HG03520 (cell line): ENCODE measurements at regions not wholly inside any gene's neighbourhood (a gene's known extent, or its start where the extent isn't known, plus 50 kb on each side); places are given as distances from the start of the nearest gene placed in this dataset.
"Not testable (repeated sequence)": the region's sequence is repeated elsewhere in the genome, so short reads cannot be mapped to it uniquely, and the experiment has no call there.

ENCODE experiments used
- ATAC-seq: cut with Tn5 transposase; IDR thresholded peaks from one replicate; pipeline ENCODE4 v1.9.1; 2021; ENCODE audit warnings: mild to moderate bottlenecking, moderate library complexity; ENCODE audit not compliant: unreplicated experiment

GRCh38 chr21:35169574-35169973 is 120.5 kb upstream of the RUNX1 start:
- no peak for ATAC-seq

DNA sequence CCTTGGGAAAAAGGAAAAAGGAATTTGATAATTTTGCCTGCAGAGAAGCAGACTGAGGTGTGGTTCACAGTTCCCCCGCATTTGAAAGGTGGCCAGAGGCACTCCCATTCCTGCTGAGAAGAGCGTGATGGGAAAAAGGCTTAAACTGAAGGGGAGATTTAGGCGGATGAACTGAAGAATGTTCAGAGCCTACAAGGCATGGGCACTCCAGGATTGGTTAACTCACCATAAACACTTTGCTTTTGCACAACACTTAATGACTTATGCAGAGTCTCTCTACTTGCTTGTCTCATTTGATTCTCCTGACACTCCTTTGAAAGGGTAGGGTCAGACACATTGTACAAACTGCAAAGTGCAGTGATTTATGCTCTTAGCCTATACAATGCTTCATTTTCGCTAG is 119.6 kb upstream of the RUNX1 start:
- ATAC-seq: no peak

DNA sequence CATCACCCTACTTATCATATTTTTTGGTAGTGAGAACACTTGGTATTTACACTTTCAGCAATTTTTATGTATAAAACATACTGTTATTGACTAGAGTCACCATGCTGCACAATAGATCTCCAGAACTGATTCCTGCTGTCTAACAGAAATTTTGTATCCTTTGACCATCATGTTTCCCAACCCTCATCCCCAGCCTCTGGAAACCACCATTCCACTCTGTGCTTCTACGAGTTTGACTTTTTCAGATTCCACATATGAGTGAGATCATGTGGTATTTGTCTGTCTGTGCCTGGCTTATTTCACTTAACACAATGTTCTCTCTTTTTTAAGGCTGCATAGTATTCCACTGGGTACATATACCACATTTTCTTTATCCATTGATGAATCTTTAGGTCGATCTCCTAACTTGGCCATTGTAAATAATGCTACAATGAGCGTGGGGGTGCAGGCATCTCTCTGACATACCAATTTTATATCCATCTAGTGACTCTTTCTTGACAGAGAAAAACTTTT is 115.9 kb upstream of the RUNX1 start:
- no peak for ATAC-seq

GRCh38 chr21:35164380-35164779 is 115.3 kb upstream of the RUNX1 start:
- no peak for ATAC-seq

GRCh38 chr21:35163411-35163810 is 114.3 kb upstream of the RUNX1 start:
- ATAC-seq: no peak

DNA sequence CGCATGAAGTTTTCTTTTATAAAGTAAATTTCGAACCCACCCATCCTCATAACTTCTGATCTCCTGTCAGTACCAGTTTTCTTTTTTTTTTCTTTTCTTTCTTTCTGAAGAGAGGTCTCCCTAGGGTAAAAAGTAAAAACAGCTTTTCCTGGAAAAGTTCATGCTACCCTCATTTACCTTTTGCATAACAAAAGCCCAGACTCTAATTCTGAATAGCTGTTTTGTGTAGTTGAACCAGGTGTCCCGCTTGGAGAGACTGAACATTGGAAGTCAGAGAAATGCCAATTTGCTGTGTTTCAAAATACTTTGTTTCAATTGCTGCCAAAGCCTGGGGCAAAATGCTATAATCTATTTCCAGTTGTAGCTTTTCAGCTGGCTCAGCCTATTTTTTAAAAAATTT is 113.7 kb upstream of the RUNX1 start:
- ATAC-seq: no peak

DNA sequence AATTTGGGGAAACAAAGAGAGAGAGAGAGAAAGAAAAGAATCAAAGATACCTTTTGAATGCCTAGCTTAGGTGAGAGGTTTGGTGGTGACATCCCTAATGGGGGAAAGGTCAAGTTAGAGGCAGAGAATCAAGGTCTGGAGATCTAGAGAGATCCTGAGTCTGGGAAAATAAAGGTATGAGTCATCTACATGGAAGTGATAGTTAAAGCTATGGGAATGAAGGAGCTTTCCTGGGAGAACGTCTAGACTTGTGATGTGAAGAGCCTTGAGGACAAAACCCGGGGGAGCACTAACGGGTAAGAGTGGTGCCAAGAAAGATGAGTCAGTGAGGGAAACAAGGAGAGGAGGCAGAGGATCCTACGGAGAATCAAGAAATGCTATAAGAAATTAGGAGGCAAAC is 110.8 kb upstream of the RUNX1 start:
- no peak for ATAC-seq

DNA sequence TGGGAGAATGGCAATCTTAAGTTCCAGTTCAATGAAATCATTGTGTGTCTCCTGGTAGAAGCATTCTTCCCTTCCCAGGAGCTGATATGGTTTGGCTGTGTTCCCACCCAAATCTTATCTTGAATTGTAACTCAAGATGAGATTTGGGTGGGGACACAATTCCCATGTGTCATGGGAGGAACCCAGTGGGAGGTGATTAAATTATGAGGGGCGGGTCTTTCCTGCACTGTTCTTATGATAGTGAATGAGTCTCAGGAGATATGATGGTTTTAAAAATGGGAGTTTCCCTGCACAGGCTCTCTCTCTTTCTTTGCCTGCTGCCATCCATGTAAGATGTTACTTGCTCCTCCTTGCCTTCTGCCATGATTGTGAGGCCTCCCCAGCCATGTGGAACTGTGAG is 108.3 kb upstream of the RUNX1 start:
- not testable (repeated sequence) for ATAC-seq

- no peak for ATAC-seq
Measured at GRCh38 chr21:35156293-35157278, 107.5 kb upstream of the RUNX1 start.

DNA sequence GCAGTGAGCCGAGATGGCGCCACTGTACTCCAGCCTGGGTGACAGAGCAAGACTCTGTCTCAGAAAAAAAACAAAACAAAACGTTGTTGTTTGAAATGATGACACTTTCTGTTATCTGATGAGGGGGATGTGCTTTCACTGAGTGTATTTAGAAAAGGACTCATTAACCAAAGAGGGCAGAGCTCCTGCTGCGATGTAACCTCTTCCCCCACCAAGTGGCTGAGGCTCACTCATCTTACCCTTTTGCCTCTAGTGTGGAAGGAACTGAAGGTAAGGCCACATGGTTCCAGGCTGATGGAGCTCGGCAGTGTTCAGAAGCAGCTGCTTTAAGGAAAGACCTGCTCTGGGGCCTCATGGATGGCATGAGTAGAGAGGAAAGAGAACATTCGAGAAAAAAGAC is 105.7 kb upstream of the RUNX1 start:
- ATAC-seq: no peak

DNA sequence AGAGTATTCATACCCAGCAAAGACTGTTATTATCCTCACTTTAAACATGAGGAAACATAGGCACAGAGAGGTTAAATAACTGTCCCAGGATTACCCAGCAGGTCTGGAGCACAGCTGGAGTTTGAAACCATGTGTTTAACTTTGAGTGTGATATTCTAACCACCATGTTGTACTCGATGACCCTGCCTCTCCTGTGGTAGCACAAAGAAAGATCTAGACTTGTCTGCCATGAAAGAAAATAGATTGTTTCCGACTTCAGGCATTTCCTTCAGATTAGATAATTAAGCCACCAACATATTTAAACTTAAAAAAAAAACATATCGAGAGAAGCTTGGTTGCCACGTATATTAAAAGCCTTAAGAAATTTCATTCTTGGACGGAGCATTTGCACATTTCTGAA is 104.6 kb upstream of the RUNX1 start:
- ATAC-seq: no peak

- ATAC-seq: no peak
Measured at GRCh38 chr21:35150562-35151226, 101.6 kb upstream of the RUNX1 start.

DNA sequence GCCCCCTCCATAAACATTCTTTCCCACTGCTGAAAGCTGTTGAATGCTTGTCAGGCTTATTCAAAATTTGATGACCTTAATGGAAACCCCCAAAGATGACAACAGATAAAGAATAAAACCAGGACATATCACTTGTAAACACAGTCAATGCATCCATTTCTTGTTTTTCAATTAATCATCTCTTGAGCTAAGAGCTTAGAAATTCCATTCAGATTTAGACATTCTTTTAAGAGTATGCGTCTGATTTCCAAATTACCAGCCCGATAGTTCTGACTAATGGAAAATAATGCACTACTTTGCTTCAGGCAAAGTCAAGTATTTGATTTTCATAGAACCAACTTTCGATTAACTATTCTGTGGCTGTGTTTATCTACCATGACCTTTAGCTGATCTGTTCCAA is 100.6 kb upstream of the RUNX1 start:
- no peak for ATAC-seq

GRCh38 chr21:35147439-35147838 is 98.3 kb upstream of the RUNX1 start:
- ATAC-seq: no peak

GRCh38 chr21:35145626-35146233 is 96.6 kb upstream of the RUNX1 start:
- no peak for ATAC-seq

GRCh38 chr21:35144978-35145377 is 95.9 kb upstream of the RUNX1 start:
- ATAC-seq: no peak

GRCh38 chr21:35142036-35142815 is 93.1 kb upstream of the RUNX1 start:
- no peak for ATAC-seq

DNA sequence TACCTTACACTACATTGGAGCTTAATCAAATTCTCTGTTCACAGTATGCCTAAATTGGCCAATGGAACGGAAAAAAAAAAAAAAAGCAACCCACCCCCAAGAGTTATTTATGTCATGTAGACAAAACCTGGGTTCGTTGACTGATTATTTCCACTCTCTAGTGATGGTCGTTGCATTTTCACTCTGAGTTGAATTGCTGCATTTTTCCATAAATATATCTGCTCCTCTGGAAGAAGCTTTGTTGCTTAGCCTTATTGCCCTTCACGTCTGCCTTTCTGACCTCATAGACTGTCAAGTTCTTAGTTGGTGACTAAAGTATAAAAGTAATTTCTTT is 90.2 kb upstream of the RUNX1 start:
- ATAC-seq: no peak

GRCh38 chr21:35138665-35139381 is 89.7 kb upstream of the RUNX1 start:
- ATAC-seq: no peak

DNA sequence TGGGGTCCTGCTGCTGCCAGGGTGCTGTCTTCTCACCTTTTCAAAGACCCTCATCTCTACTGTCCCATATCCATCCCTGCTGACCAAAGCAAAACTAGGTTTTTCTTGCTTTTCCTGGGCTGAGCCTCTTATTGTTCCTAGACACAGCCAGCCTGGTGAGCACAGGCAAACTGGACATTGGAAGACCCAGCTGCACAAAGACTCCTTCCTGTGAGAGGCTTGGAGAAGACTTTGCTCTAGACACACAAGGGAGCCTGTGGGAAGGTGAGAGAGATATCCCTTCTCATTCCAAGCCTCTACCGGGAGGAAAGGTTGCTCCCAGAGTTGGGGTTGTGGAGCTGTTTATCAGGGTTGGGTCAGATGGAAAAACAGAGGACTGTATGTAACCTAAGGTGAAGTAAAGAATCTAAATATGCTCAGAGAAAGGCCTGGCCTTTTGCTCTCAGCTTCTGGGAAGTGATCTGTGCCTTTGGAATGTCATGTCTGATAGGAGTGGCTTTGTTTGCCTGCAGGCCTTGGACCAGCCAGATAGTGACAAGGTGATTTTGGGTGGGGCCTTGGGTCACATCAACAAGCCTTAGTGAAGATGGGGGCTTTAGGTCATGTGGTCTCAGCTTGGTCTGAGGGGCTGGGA is 87.6 kb upstream of the RUNX1 start:
- ATAC-seq: no peak
